ENCODE measurements at regions not wholly inside any gene's neighbourhood (a gene's known extent, or its start where the extent isn't known, plus 50 kb on each side); places are given as distances from the start of the nearest gene placed in this dataset.

DNA sequence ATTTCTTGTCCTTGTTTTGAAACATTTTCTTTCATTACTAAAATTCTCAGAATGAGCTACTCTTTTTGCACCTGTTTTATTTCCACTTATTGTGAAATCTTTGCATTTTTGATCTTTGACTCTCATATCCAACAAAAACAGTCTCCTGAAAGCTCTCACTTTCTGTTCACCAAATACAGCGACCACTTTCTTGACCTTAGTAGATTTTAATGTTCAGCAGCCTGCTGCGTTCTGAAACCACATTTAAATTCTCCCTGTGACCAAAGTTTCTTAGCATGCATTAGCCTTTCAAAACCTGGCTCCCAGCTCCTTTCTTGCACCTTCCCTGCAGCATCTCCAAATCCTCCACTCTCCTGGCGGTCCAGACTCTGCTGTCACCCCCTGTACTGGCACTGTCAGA lies 404.4 kb upstream of the PDE3A start:
- TF ChIP-seq, protein P1, sequence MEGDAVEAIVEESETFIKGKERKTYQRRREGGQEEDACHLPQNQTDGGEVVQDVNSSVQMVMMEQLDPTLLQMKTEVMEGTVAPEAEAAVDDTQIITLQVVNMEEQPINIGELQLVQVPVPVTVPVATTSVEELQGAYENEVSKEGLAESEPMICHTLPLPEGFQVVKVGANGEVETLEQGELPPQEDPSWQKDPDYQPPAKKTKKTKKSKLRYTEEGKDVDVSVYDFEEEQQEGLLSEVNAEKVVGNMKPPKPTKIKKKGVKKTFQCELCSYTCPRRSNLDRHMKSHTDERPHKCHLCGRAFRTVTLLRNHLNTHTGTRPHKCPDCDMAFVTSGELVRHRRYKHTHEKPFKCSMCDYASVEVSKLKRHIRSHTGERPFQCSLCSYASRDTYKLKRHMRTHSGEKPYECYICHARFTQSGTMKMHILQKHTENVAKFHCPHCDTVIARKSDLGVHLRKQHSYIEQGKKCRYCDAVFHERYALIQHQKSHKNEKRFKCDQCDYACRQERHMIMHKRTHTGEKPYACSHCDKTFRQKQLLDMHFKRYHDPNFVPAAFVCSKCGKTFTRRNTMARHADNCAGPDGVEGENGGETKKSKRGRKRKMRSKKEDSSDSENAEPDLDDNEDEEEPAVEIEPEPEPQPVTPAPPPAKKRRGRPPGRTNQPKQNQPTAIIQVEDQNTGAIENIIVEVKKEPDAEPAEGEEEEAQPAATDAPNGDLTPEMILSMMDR (IDR thresholded peaks at IDR 0.05; ENCODE audit: low read length), result no peak
- TF ChIP-seq EZH2 (optimal IDR thresholded peaks at IDR 0.05; ENCODE audit: low read depth, low read length) (no peak), EZH2phosphoT487 (IDR thresholded peaks at IDR 0.05; ENCODE audit: low read length) (no peak)
